HUES48 (cell line): ENCODE measurements at regions not wholly inside any gene's neighbourhood (a gene's known extent, or its start where the extent isn't known, plus 50 kb on each side); places are given as distances from the start of the nearest gene placed in this dataset.
"Not testable (repeated sequence)": the region's sequence is repeated elsewhere in the genome, so short reads cannot be mapped to it uniquely, and the experiment has no call there.

Experiments
- H3K27ac ChIP-seq: one replicate; pipeline ENCODE4 v1.7.0; 2013; ENCODE audit warnings: low read depth, low read length, inconsistent platforms
- H3K27me3 ChIP-seq: 2 replicates; pipeline ENCODE4 v1.6.1; 2013; ENCODE audit warnings: mild to moderate bottlenecking, low read length; ENCODE audit not compliant: control insufficient read depth, insufficient read depth
- H3K36me3 ChIP-seq: 2 replicates; pipeline ENCODE4 v1.6.1; 2013; ENCODE audit warnings: low read length; ENCODE audit not compliant: control insufficient read depth, insufficient read depth
- H3K4me1 ChIP-seq: 2 replicates; pipeline ENCODE4 v1.6.1; 2013; ENCODE audit warnings: mild to moderate bottlenecking, low read length; ENCODE audit not compliant: control insufficient read depth, insufficient read depth
- H3K4me3 ChIP-seq: 2 replicates; pipeline ENCODE4 v1.5.1; 2013; ENCODE audit warnings: mild to moderate bottlenecking, low read depth, low read length
- H3K9ac ChIP-seq: 2 replicates; pipeline ENCODE4 v1.6.1; 2013; ENCODE audit warnings: mild to moderate bottlenecking, low read depth, low read length, moderate library complexity
- H3K9me3 ChIP-seq: 2 replicates; pipeline ENCODE4 v1.6.1; 2013; ENCODE audit warnings: low read length; ENCODE audit not compliant: control insufficient read depth, insufficient read depth

GRCh38 chr7:115276791-115277190, 354.9 kb downstream of the MDFIC start:
- H3K36me3 ChIP-seq: no peaks in the 10 kb centered on the region
- H3K27me3 ChIP-seq: no peaks in the 10 kb centered on the region
- H3K4me1 ChIP-seq: no peaks in the 10 kb centered on the region
- H3K27ac ChIP-seq: no peak overlapping the region
- H3K9me3 ChIP-seq: no peaks in the 10 kb centered on the region
- no peak overlapping the region for H3K4me3 ChIP-seq
- H3K9ac ChIP-seq: no peak overlapping the region

GRCh38 chr7:115273855-115274254, 352.0 kb downstream of the MDFIC start:
- H3K27me3 ChIP-seq, H3K9me3 ChIP-seq, H3K4me3 ChIP-seq, H3K36me3 ChIP-seq, H3K27ac ChIP-seq, H3K4me1 ChIP-seq, H3K9ac ChIP-seq: not testable (repeated sequence)

- Histone ChIP-seq H3K4me3 (no peak overlapping the region), H3K27me3 (no peaks in the 10 kb centered on the region), H3K27ac (no peak overlapping the region), H3K36me3 (no peaks in the 10 kb centered on the region), H3K9me3 (no peaks in the 10 kb centered on the region), H3K9ac (no peak overlapping the region), H3K4me1 (no peaks in the 10 kb centered on the region)
Measured at GRCh38 chr7:115273139-115273772, 351.4 kb downstream of the MDFIC start.

- H3K36me3 ChIP-seq: no peaks in the 10 kb centered on the region
- no peak overlapping the region for H3K4me3 ChIP-seq
Measured at GRCh38 chr7:115271332-115272235, 349.7 kb downstream of the MDFIC start.

GRCh38 chr7:115269486-115269885, 347.6 kb downstream of the MDFIC start:
- Histone ChIP-seq H3K4me3 (no peak overlapping the region), H3K9me3 (no peaks in the 10 kb centered on the region), H3K9ac (no peak overlapping the region), H3K36me3 (no peaks in the 10 kb centered on the region), H3K4me1 (no peaks in the 10 kb centered on the region), H3K27ac (no peak overlapping the region), H3K27me3 (no peaks in the 10 kb centered on the region)

More at GRCh38 chr7:115271332-115272235, 349.7 kb downstream of the MDFIC start:
- no peaks in the 10 kb centered on the region for H3K27me3 ChIP-seq
- no peaks in the 10 kb centered on the region for H3K9me3 ChIP-seq
- no peaks in the 10 kb centered on the region for H3K4me1 ChIP-seq
- no peak overlapping the region for H3K9ac ChIP-seq
- H3K27ac ChIP-seq: no peak overlapping the region

GRCh38 chr7:115267503-115267902, 345.6 kb downstream of the MDFIC start:
- Histone ChIP-seq H3K36me3 (no peaks in the 10 kb centered on the region), H3K9ac (no peak overlapping the region), H3K27ac (no peak overlapping the region), H3K4me3 (no peak overlapping the region), H3K27me3 (no peaks in the 10 kb centered on the region), H3K4me1 (no peaks in the 10 kb centered on the region), H3K9me3 (no peaks in the 10 kb centered on the region)

- Histone ChIP-seq H3K27me3 (no peaks in the 10 kb centered on the region), H3K9ac (no peak overlapping the region), H3K4me3 (no peak overlapping the region), H3K36me3 (no peaks in the 10 kb centered on the region), H3K4me1 (no peaks in the 10 kb centered on the region), H3K27ac (no peak overlapping the region), H3K9me3 (no peaks in the 10 kb centered on the region)
Measured at GRCh38 chr7:115260381-115260780, 338.5 kb downstream of the MDFIC start.

- Histone ChIP-seq H3K9me3 (no peaks in the 10 kb centered on the region), H3K27me3 (no peaks in the 10 kb centered on the region), H3K36me3 (no peaks in the 10 kb centered on the region), H3K9ac (no peak overlapping the region), H3K4me1 (no peaks in the 10 kb centered on the region), H3K4me3 (no peak overlapping the region), H3K27ac (no peak overlapping the region)
Measured at GRCh38 chr7:115252461-115252860, 330.6 kb downstream of the MDFIC start.

- H3K9ac ChIP-seq: no peak overlapping the region
- H3K36me3 ChIP-seq: no peaks in the 10 kb centered on the region
- no peaks in the 10 kb centered on the region for H3K9me3 ChIP-seq
- H3K4me3 ChIP-seq: no peak overlapping the region
- no peak overlapping the region for H3K27ac ChIP-seq
- no peaks in the 10 kb centered on the region for H3K4me1 ChIP-seq
- no peaks in the 10 kb centered on the region for H3K27me3 ChIP-seq
Measured at GRCh38 chr7:115249080-115249479, 327.2 kb downstream of the MDFIC start.

GRCh38 chr7:115241151-115241550, 319.3 kb downstream of the MDFIC start:
- Histone ChIP-seq H3K9me3 (no peaks in the 10 kb centered on the region), H3K4me3 (no peak overlapping the region), H3K4me1 (no peaks in the 10 kb centered on the region), H3K27ac (no peak overlapping the region), H3K36me3 (no peaks in the 10 kb centered on the region), H3K9ac (no peak overlapping the region), H3K27me3 (no peaks in the 10 kb centered on the region)

- Histone ChIP-seq H3K36me3 (no peaks in the 10 kb centered on the region), H3K9ac (no peak overlapping the region), H3K27ac (no peak overlapping the region), H3K27me3 (no peaks in the 10 kb centered on the region), H3K4me3 (no peak overlapping the region), H3K9me3 (no peaks in the 10 kb centered on the region), H3K4me1 (no peaks in the 10 kb centered on the region)
Measured at GRCh38 chr7:115240242-115240641, 318.3 kb downstream of the MDFIC start.
